ENCODE measurements at regions not wholly inside any gene's neighbourhood (a gene's known extent, or its start where the extent isn't known, plus 50 kb on each side); places are given as distances from the start of the nearest gene placed in this dataset.
"Not testable (repeated sequence)": the region's sequence is repeated elsewhere in the genome, so short reads cannot be mapped to it uniquely, and the experiment has no call there.

GRCh38 chr2:58752507-58752906, 511.4 kb upstream of the FANCL start:
- H3K4me3 ChIP-seq (ENCODE audit: low read length); H3K9ac ChIP-seq (ENCODE audit: low read length); H3K36me3 ChIP-seq (ENCODE audit: control insufficient read depth, low read depth, low read length); H3K27ac ChIP-seq (ENCODE audit: low read length); H3K27me3 ChIP-seq (ENCODE audit: control insufficient read depth, insufficient read depth, low read length); H3K4me1 ChIP-seq (ENCODE audit: control insufficient read depth, low read depth, low read length); H3K9me3 ChIP-seq (ENCODE audit: control insufficient read depth, low read depth, low read length): not testable (repeated sequence)

- H3K36me3 ChIP-seq (ENCODE audit: control insufficient read depth, low read depth, low read length); H3K27me3 ChIP-seq (ENCODE audit: control insufficient read depth, insufficient read depth, low read length); H3K4me3 ChIP-seq (ENCODE audit: low read length); H3K27ac ChIP-seq (ENCODE audit: low read length); H3K9me3 ChIP-seq (ENCODE audit: control insufficient read depth, low read depth, low read length); H3K4me1 ChIP-seq (ENCODE audit: control insufficient read depth, low read depth, low read length); H3K9ac ChIP-seq (ENCODE audit: low read length): not testable (repeated sequence)
These were observed 510.6 kb upstream of the FANCL start for GRCh38 chr2:58751676-58752075.

GRCh38 chr2:58749041-58749440, 507.9 kb upstream of the FANCL start:
- Histone ChIP-seq H3K4me3 (ENCODE audit: low read length) (no peak overlapping the region), H3K27ac (ENCODE audit: low read length) (no peak overlapping the region), H3K36me3 (ENCODE audit: control insufficient read depth, low read depth, low read length) (no peaks in the 10 kb centered on the region), H3K4me1 (ENCODE audit: control insufficient read depth, low read depth, low read length) (no peaks in the 10 kb centered on the region), H3K27me3 (ENCODE audit: control insufficient read depth, insufficient read depth, low read length) (no peaks in the 10 kb centered on the region), H3K9ac (ENCODE audit: low read length) (no peak overlapping the region), H3K9me3 (ENCODE audit: control insufficient read depth, low read depth, low read length) (no peaks in the 10 kb centered on the region)

- H3K9me3 ChIP-seq (ENCODE audit: control insufficient read depth, low read depth, low read length); H3K27ac ChIP-seq (ENCODE audit: low read length); H3K36me3 ChIP-seq (ENCODE audit: control insufficient read depth, low read depth, low read length); H3K4me1 ChIP-seq (ENCODE audit: control insufficient read depth, low read depth, low read length); H3K9ac ChIP-seq (ENCODE audit: low read length); H3K27me3 ChIP-seq (ENCODE audit: control insufficient read depth, insufficient read depth, low read length); H3K4me3 ChIP-seq (ENCODE audit: low read length): not testable (repeated sequence)
These were observed 504.2 kb upstream of the FANCL start for GRCh38 chr2:58745334-58745733.

GRCh38 chr2:58740426-58740825, 499.3 kb upstream of the FANCL start:
- Histone ChIP-seq H3K36me3 (ENCODE audit: control insufficient read depth, low read depth, low read length) (no peaks in the 10 kb centered on the region), H3K4me3 (ENCODE audit: low read length) (no peak overlapping the region), H3K4me1 (ENCODE audit: control insufficient read depth, low read depth, low read length) (no peaks in the 10 kb centered on the region), H3K27me3 (ENCODE audit: control insufficient read depth, insufficient read depth, low read length) (no peaks in the 10 kb centered on the region), H3K27ac (ENCODE audit: low read length) (no peak overlapping the region), H3K9ac (ENCODE audit: low read length) (no peak overlapping the region), H3K9me3 (ENCODE audit: control insufficient read depth, low read depth, low read length) (no peaks in the 10 kb centered on the region)

- no peaks in the 10 kb centered on the region for H3K27me3 ChIP-seq (ENCODE audit: control insufficient read depth, insufficient read depth, low read length)
- H3K4me3 ChIP-seq (ENCODE audit: low read length): no peak overlapping the region
- peaks cover 4% of the 10 kb centered on the region for H3K4me1 ChIP-seq (ENCODE audit: control insufficient read depth, low read depth, low read length)
- no peak overlapping the region for H3K9ac ChIP-seq (ENCODE audit: low read length)
- no peaks in the 10 kb centered on the region for H3K9me3 ChIP-seq (ENCODE audit: control insufficient read depth, low read depth, low read length)
- H3K36me3 ChIP-seq (ENCODE audit: control insufficient read depth, low read depth, low read length): no peaks in the 10 kb centered on the region
- no peak overlapping the region for H3K27ac ChIP-seq (ENCODE audit: low read length)
These were observed 497.9 kb upstream of the FANCL start for GRCh38 chr2:58739033-58739432.

GRCh38 chr2:58734365-58734764, 493.2 kb upstream of the FANCL start:
- Histone ChIP-seq H3K9me3 (ENCODE audit: control insufficient read depth, low read depth, low read length) (no peaks in the 10 kb centered on the region), H3K36me3 (ENCODE audit: control insufficient read depth, low read depth, low read length) (no peaks in the 10 kb centered on the region), H3K4me1 (ENCODE audit: control insufficient read depth, low read depth, low read length) (peaks cover 17% of the 10 kb centered on the region), H3K27me3 (ENCODE audit: control insufficient read depth, insufficient read depth, low read length) (no peaks in the 10 kb centered on the region), H3K4me3 (ENCODE audit: low read length) (no peak overlapping the region), H3K9ac (ENCODE audit: low read length) (no peak overlapping the region), H3K27ac (ENCODE audit: low read length) (no peak overlapping the region)

- Histone ChIP-seq H3K9ac (ENCODE audit: low read length) (no peak overlapping the region), H3K4me1 (ENCODE audit: control insufficient read depth, low read depth, low read length) (peaks cover 17% of the 10 kb centered on the region), H3K4me3 (ENCODE audit: low read length) (no peak overlapping the region), H3K27me3 (ENCODE audit: control insufficient read depth, insufficient read depth, low read length) (no peaks in the 10 kb centered on the region), H3K27ac (ENCODE audit: low read length) (no peak overlapping the region), H3K36me3 (ENCODE audit: control insufficient read depth, low read depth, low read length) (no peaks in the 10 kb centered on the region), H3K9me3 (ENCODE audit: control insufficient read depth, low read depth, low read length) (no peaks in the 10 kb centered on the region)
These were observed 491.9 kb upstream of the FANCL start for GRCh38 chr2:58732999-58733398.

- H3K27me3 ChIP-seq (ENCODE audit: control insufficient read depth, insufficient read depth, low read length): no peaks in the 10 kb centered on the region
- no peak overlapping the region for H3K9ac ChIP-seq (ENCODE audit: low read length)
- no peak overlapping the region for H3K27ac ChIP-seq (ENCODE audit: low read length)
- peaks cover 17% of the 10 kb centered on the region for H3K4me1 ChIP-seq (ENCODE audit: control insufficient read depth, low read depth, low read length)
- H3K4me3 ChIP-seq (ENCODE audit: low read length): no peak overlapping the region
- H3K9me3 ChIP-seq (ENCODE audit: control insufficient read depth, low read depth, low read length): no peaks in the 10 kb centered on the region
- no peaks in the 10 kb centered on the region for H3K36me3 ChIP-seq (ENCODE audit: control insufficient read depth, low read depth, low read length)
These were observed 490.4 kb upstream of the FANCL start for GRCh38 chr2:58731488-58731869.

- Histone ChIP-seq H3K27ac (ENCODE audit: low read length) (no peak overlapping the region), H3K9me3 (ENCODE audit: control insufficient read depth, low read depth, low read length) (no peaks in the 10 kb centered on the region), H3K4me3 (ENCODE audit: low read length) (no peak overlapping the region), H3K4me1 (ENCODE audit: control insufficient read depth, low read depth, low read length) (peaks cover 17% of the 10 kb centered on the region), H3K36me3 (ENCODE audit: control insufficient read depth, low read depth, low read length) (no peaks in the 10 kb centered on the region), H3K27me3 (ENCODE audit: control insufficient read depth, insufficient read depth, low read length) (no peaks in the 10 kb centered on the region), H3K9ac (ENCODE audit: low read length) (no peak overlapping the region)
These were observed 489.8 kb upstream of the FANCL start for GRCh38 chr2:58730764-58731487.

GRCh38 chr2:58727981-58728656, 487.0 kb upstream of the FANCL start:
- Histone ChIP-seq H3K4me1 (ENCODE audit: control insufficient read depth, low read depth, low read length) (peaks cover 10% of the 10 kb centered on the region), H3K9me3 (ENCODE audit: control insufficient read depth, low read depth, low read length) (no peaks in the 10 kb centered on the region), H3K4me3 (ENCODE audit: low read length) (no peak overlapping the region), H3K27ac (ENCODE audit: low read length) (no peak overlapping the region), H3K9ac (ENCODE audit: low read length) (no peak overlapping the region), H3K27me3 (ENCODE audit: control insufficient read depth, insufficient read depth, low read length) (no peaks in the 10 kb centered on the region), H3K36me3 (ENCODE audit: control insufficient read depth, low read depth, low read length) (no peaks in the 10 kb centered on the region)

- H3K4me3 ChIP-seq (ENCODE audit: low read length): no peak overlapping the region
- H3K9me3 ChIP-seq (ENCODE audit: control insufficient read depth, low read depth, low read length): no peaks in the 10 kb centered on the region
- peaks cover 18% of the 10 kb centered on the region for H3K4me1 ChIP-seq (ENCODE audit: control insufficient read depth, low read depth, low read length)
- no peaks in the 10 kb centered on the region for H3K36me3 ChIP-seq (ENCODE audit: control insufficient read depth, low read depth, low read length)
- H3K27ac ChIP-seq (ENCODE audit: low read length): no peak overlapping the region
- no peaks in the 10 kb centered on the region for H3K27me3 ChIP-seq (ENCODE audit: control insufficient read depth, insufficient read depth, low read length)
- H3K9ac ChIP-seq (ENCODE audit: low read length): no peak overlapping the region
These were observed 480.9 kb upstream of the FANCL start for GRCh38 chr2:58721912-58722591.

Data from iPS-18a (cell line).